ENCODE measurements at regions not wholly inside any gene's neighbourhood (a gene's known extent, or its start where the extent isn't known, plus 50 kb on each side); places are given as distances from the start of the nearest gene placed in this dataset.
A peak's percentile ranks its signal among the peaks of the same experiment; 100 is the strongest.

- no peak overlapping the region for H3K9ac ChIP-seq (ENCODE audit: insufficient read depth, low read length)
- no peaks in the 10 kb centered on the region for H3K9me3 ChIP-seq (ENCODE audit: control insufficient read depth, insufficient read depth, low read depth, low read length)
- H2AFZ ChIP-seq (ENCODE audit: low read length), result no peak overlapping the region
- no peak for DNase-seq (ENCODE audit: low read depth in 2 of 2)
- H3K36me3 ChIP-seq (ENCODE audit: control insufficient read depth, insufficient read depth, low read length), result no peaks in the 10 kb centered on the region
- H4K20me1 ChIP-seq (ENCODE audit: control insufficient read depth, extremely low read depth, insufficient read depth, low read length), result no peaks in the 10 kb centered on the region
- H3K4me2 ChIP-seq (ENCODE audit: extremely low read depth, insufficient read depth, low read length), result no peak overlapping the region
- no peak for TF ChIP-seq CTCF (conservative IDR thresholded peaks at IDR 0.05 in 1 of 2, IDR thresholded peaks at IDR 0.05 in 1 of 2; ENCODE audit: low read depth in 1 of 2, low read length in 2 of 2)
- TF ChIP-seq EZH2 (IDR thresholded peaks at IDR 0.05; ENCODE audit: low read length, missing control alignments), result no peak
- H3K27ac ChIP-seq (ENCODE audit: insufficient read depth, low read length), result no peak overlapping the region
- no peaks in the 10 kb centered on the region for H3K4me1 ChIP-seq (ENCODE audit: control insufficient read depth, extremely low read depth, insufficient read depth, low read length)
- H3K79me2 ChIP-seq (ENCODE audit: control insufficient read depth, insufficient read depth, low read length), result no peaks in the 10 kb centered on the region
- H3K4me3 ChIP-seq (replicated peaks in 1 of 4; ENCODE audit: control extremely low read depth in 1 of 4, insufficient read depth in 1 of 4, low read depth in 3 of 4, low read length in 4 of 4), result no peak overlapping the region
- H3K27me3 ChIP-seq (ENCODE audit: control insufficient read depth, insufficient read depth, low read length), result no peaks in the 10 kb centered on the region
Measured at GRCh38 chr19:30667746-30668145, 295.6 kb downstream of the ZNF536 start.

GRCh38 chr19:30667227-30667626 lies 295.0 kb downstream of the ZNF536 start:
- H3K36me3 ChIP-seq (ENCODE audit: control insufficient read depth, insufficient read depth, low read length), result no peaks in the 10 kb centered on the region
- no peaks in the 10 kb centered on the region for H3K27me3 ChIP-seq (ENCODE audit: control insufficient read depth, insufficient read depth, low read length)
- H3K4me1 ChIP-seq (ENCODE audit: control insufficient read depth, extremely low read depth, insufficient read depth, low read length), result no peaks in the 10 kb centered on the region
- no peak overlapping the region for H3K9ac ChIP-seq (ENCODE audit: insufficient read depth, low read length)
- no peaks in the 10 kb centered on the region for H3K79me2 ChIP-seq (ENCODE audit: control insufficient read depth, insufficient read depth, low read length)
- H2AFZ ChIP-seq (ENCODE audit: low read length), result no peak overlapping the region
- H3K4me2 ChIP-seq (ENCODE audit: extremely low read depth, insufficient read depth, low read length), result no peak overlapping the region
- DNase-seq (ENCODE audit: low read depth in 2 of 2), result no peak
- no peaks in the 10 kb centered on the region for H3K9me3 ChIP-seq (ENCODE audit: control insufficient read depth, insufficient read depth, low read depth, low read length)
- no peaks in the 10 kb centered on the region for H4K20me1 ChIP-seq (ENCODE audit: control insufficient read depth, extremely low read depth, insufficient read depth, low read length)
- TF ChIP-seq EZH2 (IDR thresholded peaks at IDR 0.05; ENCODE audit: low read length, missing control alignments) (no peak), CTCF (conservative IDR thresholded peaks at IDR 0.05 in 1 of 2, IDR thresholded peaks at IDR 0.05 in 1 of 2; ENCODE audit: low read depth in 1 of 2, low read length in 2 of 2) (no peak)
- H3K27ac ChIP-seq (ENCODE audit: insufficient read depth, low read length), result no peak overlapping the region
- H3K4me3 ChIP-seq (replicated peaks in 1 of 4; ENCODE audit: control extremely low read depth in 1 of 4, insufficient read depth in 1 of 4, low read depth in 3 of 4, low read length in 4 of 4), result no peak overlapping the region

- Histone ChIP-seq H3K4me2 (ENCODE audit: extremely low read depth, insufficient read depth, low read length) (no peak overlapping the region), H3K9ac (ENCODE audit: insufficient read depth, low read length) (no peak overlapping the region), H3K79me2 (ENCODE audit: control insufficient read depth, insufficient read depth, low read length) (no peaks in the 10 kb centered on the region), H4K20me1 (ENCODE audit: control insufficient read depth, extremely low read depth, insufficient read depth, low read length) (no peaks in the 10 kb centered on the region), H3K27me3 (ENCODE audit: control insufficient read depth, insufficient read depth, low read length) (no peaks in the 10 kb centered on the region), H3K27ac (ENCODE audit: insufficient read depth, low read length) (no peak overlapping the region), H2AFZ (ENCODE audit: low read length) (no peak overlapping the region), H3K4me1 (ENCODE audit: control insufficient read depth, extremely low read depth, insufficient read depth, low read length) (no peaks in the 10 kb centered on the region), H3K9me3 (ENCODE audit: control insufficient read depth, insufficient read depth, low read depth, low read length) (no peaks in the 10 kb centered on the region), H3K36me3 (ENCODE audit: control insufficient read depth, insufficient read depth, low read length) (no peaks in the 10 kb centered on the region), H3K4me3 (replicated peaks in 1 of 4; ENCODE audit: control extremely low read depth in 1 of 4, insufficient read depth in 1 of 4, low read depth in 3 of 4, low read length in 4 of 4) (no peak overlapping the region)
- TF ChIP-seq CTCF (conservative IDR thresholded peaks at IDR 0.05 in 1 of 2, IDR thresholded peaks at IDR 0.05 in 1 of 2; ENCODE audit: low read depth in 1 of 2, low read length in 2 of 2), result peak; percentile 88 to 98
- no peak for TF ChIP-seq EZH2 (IDR thresholded peaks at IDR 0.05; ENCODE audit: low read length, missing control alignments)
- DNase-seq (ENCODE audit: low read depth in 2 of 2), result peak in 1 of 2 donors; percentile 28
Measured at GRCh38 chr19:30666301-30666803, 294.2 kb downstream of the ZNF536 start.

All from fibroblast of lung (primary cell).